T-helper 17 cell (primary cell): ENCODE measurements at regions not wholly inside any gene's neighbourhood (a gene's known extent, or its start where the extent isn't known, plus 50 kb on each side); places are given as distances from the start of the nearest gene placed in this dataset.
"Not testable (repeated sequence)": the region's sequence is repeated elsewhere in the genome, so short reads cannot be mapped to it uniquely, and the experiment has no call there.

Experiments
- ATAC-seq: fragments of 150-1000 bp; cut with Tn5 transposase; 2 replicates; pipeline ENCODE4 v1.10.0; 2021; ENCODE audit warnings: mild to moderate bottlenecking, moderate library complexity
- DNase-seq, 3 donors: peaks; one replicate each; pipeline versions ENCODE4 v3.0.0 to v3.0.0-alpha.2; 2020 to 2021
- H3K9me3 ChIP-seq: one replicate; pipeline ENCODE4 v1.7.0; 2013; ENCODE audit warnings: low read length, mild to moderate bottlenecking; ENCODE audit not compliant: control insufficient read depth, poor library complexity, severe bottlenecking
- H3K27ac Mint-ChIP-seq: one replicate; pipeline ENCODE4 v1.8.0; 2022; ENCODE audit warnings: mild to moderate bottlenecking, moderate library complexity, mixed read lengths
- H3K27me3 Mint-ChIP-seq: one replicate; pipeline ENCODE4 v1.8.0; 2022; ENCODE audit warnings: mixed read lengths
- H3K36me3 Mint-ChIP-seq: one replicate; pipeline ENCODE4 v1.8.0; 2022; ENCODE audit warnings: low read depth, mixed read lengths
- H3K4me1 Mint-ChIP-seq: one replicate; pipeline ENCODE4 v1.8.0; 2022; ENCODE audit warnings: mild to moderate bottlenecking, mixed read lengths
- H3K4me3 Mint-ChIP-seq: one replicate; pipeline ENCODE4 v1.8.0; 2022; ENCODE audit warnings: mild to moderate bottlenecking, moderate library complexity, mixed read lengths

GRCh38 chr18:70709720-70710119 lies 420.9 kb downstream of the SOCS6 start:
- Mint-ChIP-seq H3K4me3 (no peak overlapping the region), H3K27me3 (no peaks in the 10 kb centered on the region), H3K4me1 (no peaks in the 10 kb centered on the region), H3K36me3 (no peaks in the 10 kb centered on the region), H3K27ac (no peak overlapping the region)
- ATAC-seq, result no peak
- H3K9me3 ChIP-seq, result no peaks in the 10 kb centered on the region
- no peak for DNase-seq

GRCh38 chr18:70709144-70709543 lies 420.3 kb downstream of the SOCS6 start:
- H3K4me3 Mint-ChIP-seq, result no peak overlapping the region
- H3K36me3 Mint-ChIP-seq, result no peaks in the 10 kb centered on the region
- no peaks in the 10 kb centered on the region for H3K27me3 Mint-ChIP-seq
- no peak overlapping the region for H3K27ac Mint-ChIP-seq
- ATAC-seq, result no peak
- H3K9me3 ChIP-seq, result no peaks in the 10 kb centered on the region
- no peaks in the 10 kb centered on the region for H3K4me1 Mint-ChIP-seq
- DNase-seq, result no peak

- Mint-ChIP-seq H3K4me1 (peaks cover 2% of the 10 kb centered on the region), H3K27ac (no peak overlapping the region), H3K27me3 (no peaks in the 10 kb centered on the region), H3K36me3 (no peaks in the 10 kb centered on the region), H3K4me3 (no peak overlapping the region)
- no peak for DNase-seq
- H3K9me3 ChIP-seq, result no peaks in the 10 kb centered on the region
- no peak for ATAC-seq
Observed at GRCh38 chr18:70705831-70706416, 417.1 kb downstream of the SOCS6 start.

- Mint-ChIP-seq H3K4me1 (peaks cover 2% of the 10 kb centered on the region), H3K27me3 (no peaks in the 10 kb centered on the region), H3K27ac (no peak overlapping the region), H3K36me3 (no peaks in the 10 kb centered on the region), H3K4me3 (no peak overlapping the region)
- no peaks in the 10 kb centered on the region for H3K9me3 ChIP-seq
- DNase-seq (no peak), ATAC-seq (no peak)
Observed at GRCh38 chr18:70700496-70700895, 411.7 kb downstream of the SOCS6 start.

GRCh38 chr18:70698574-70698973 lies 409.7 kb downstream of the SOCS6 start:
- DNase-seq (no peak), ATAC-seq (no peak)
- H3K9me3 ChIP-seq, result no peaks in the 10 kb centered on the region
- H3K27me3 Mint-ChIP-seq, result no peaks in the 10 kb centered on the region
- no peak overlapping the region for H3K27ac Mint-ChIP-seq
- H3K4me1 Mint-ChIP-seq, result peaks cover 2% of the 10 kb centered on the region
- H3K36me3 Mint-ChIP-seq, result no peaks in the 10 kb centered on the region
- H3K4me3 Mint-ChIP-seq, result no peak overlapping the region

- no peak for ATAC-seq
- H3K27me3 Mint-ChIP-seq, result no peaks in the 10 kb centered on the region
- H3K4me1 Mint-ChIP-seq, result peaks cover under 1% of the 10 kb centered on the region
- no peak overlapping the region for H3K4me3 Mint-ChIP-seq
- no peaks in the 10 kb centered on the region for H3K9me3 ChIP-seq
- no peak overlapping the region for H3K27ac Mint-ChIP-seq
- no peak for DNase-seq
- H3K36me3 Mint-ChIP-seq, result peaks cover under 1% of the 10 kb centered on the region
Observed at GRCh38 chr18:70693246-70693645, 404.4 kb downstream of the SOCS6 start.

GRCh38 chr18:70689765-70690164 lies 400.9 kb downstream of the SOCS6 start:
- H3K27me3 Mint-ChIP-seq, H3K36me3 Mint-ChIP-seq, H3K9me3 ChIP-seq, H3K4me1 Mint-ChIP-seq, DNase-seq, H3K27ac Mint-ChIP-seq, ATAC-seq, H3K4me3 Mint-ChIP-seq: not testable (repeated sequence)

GRCh38 chr18:70688286-70688685 lies 399.4 kb downstream of the SOCS6 start:
- Mint-ChIP-seq H3K27me3 (no peaks in the 10 kb centered on the region), H3K27ac (no peak overlapping the region), H3K36me3 (peaks cover 2% of the 10 kb centered on the region), H3K4me3 (no peak overlapping the region), H3K4me1 (peaks cover 10% of the 10 kb centered on the region)
- no peaks in the 10 kb centered on the region for H3K9me3 ChIP-seq
- DNase-seq (no peak), ATAC-seq (no peak)

GRCh38 chr18:70684821-70685220 lies 396.0 kb downstream of the SOCS6 start:
- H3K27me3 Mint-ChIP-seq, result no peaks in the 10 kb centered on the region
- no peak overlapping the region for H3K4me3 Mint-ChIP-seq
- peaks cover 13% of the 10 kb centered on the region for H3K4me1 Mint-ChIP-seq
- peaks cover 2% of the 10 kb centered on the region for H3K36me3 Mint-ChIP-seq
- DNase-seq, result no peak
- no peak for ATAC-seq
- H3K9me3 ChIP-seq, result no peaks in the 10 kb centered on the region
- H3K27ac Mint-ChIP-seq, result peak overlapping the region; percentile 89

- H3K36me3 Mint-ChIP-seq, result peaks cover 5% of the 10 kb centered on the region
- ATAC-seq (peak; percentile 95), DNase-seq (no peak)
- H3K4me3 Mint-ChIP-seq, result no peak overlapping the region
- no peaks in the 10 kb centered on the region for H3K9me3 ChIP-seq
- H3K27ac Mint-ChIP-seq, result peak overlapping the region; percentile 89
- no peaks in the 10 kb centered on the region for H3K27me3 Mint-ChIP-seq
- H3K4me1 Mint-ChIP-seq, result peaks cover 12% of the 10 kb centered on the region
Observed at GRCh38 chr18:70683263-70683662, 394.4 kb downstream of the SOCS6 start.

- Mint-ChIP-seq H3K4me1 (peaks cover 10% of the 10 kb centered on the region), H3K27ac (peak overlapping the region; percentile 74), H3K4me3 (no peak overlapping the region), H3K27me3 (no peaks in the 10 kb centered on the region), H3K36me3 (peaks cover 3% of the 10 kb centered on the region)
- DNase-seq, result no peak
- ATAC-seq, result no peak
- H3K9me3 ChIP-seq, result peaks cover 2% of the 10 kb centered on the region
Observed at GRCh38 chr18:70674896-70675295, 386.1 kb downstream of the SOCS6 start.

- Mint-ChIP-seq H3K27me3 (no peaks in the 10 kb centered on the region), H3K4me3 (no peak overlapping the region), H3K27ac (peak overlapping the region; percentile 74), H3K36me3 (peaks cover 2% of the 10 kb centered on the region), H3K4me1 (peaks cover 12% of the 10 kb centered on the region)
- H3K9me3 ChIP-seq, result peaks cover 7% of the 10 kb centered on the region
- ATAC-seq, result no peak
- no peak for DNase-seq
Observed at GRCh38 chr18:70673831-70674230, 385.0 kb downstream of the SOCS6 start.

GRCh38 chr18:70672581-70672980 lies 383.7 kb downstream of the SOCS6 start:
- Mint-ChIP-seq H3K27me3 (no peaks in the 10 kb centered on the region), H3K4me1 (peaks cover 12% of the 10 kb centered on the region), H3K27ac (peak overlapping the region; percentile 74), H3K4me3 (peak overlapping the region; percentile 37), H3K36me3 (peaks cover 2% of the 10 kb centered on the region)
- ATAC-seq, result peak; percentile 91
- DNase-seq, result no peak
- H3K9me3 ChIP-seq, result peaks cover 7% of the 10 kb centered on the region

GRCh38 chr18:70671889-70672565 lies 383.2 kb downstream of the SOCS6 start:
- Mint-ChIP-seq H3K27ac (peak overlapping the region; percentile 74), H3K4me3 (peak overlapping the region; percentile 37), H3K4me1 (peaks cover 12% of the 10 kb centered on the region), H3K27me3 (no peaks in the 10 kb centered on the region), H3K36me3 (peaks cover 2% of the 10 kb centered on the region)
- ATAC-seq, result peak; percentile 59
- DNase-seq, result no peak
- peaks cover 7% of the 10 kb centered on the region for H3K9me3 ChIP-seq
